ENCODE measurements at regions not wholly inside any gene's neighbourhood (a gene's known extent, or its start where the extent isn't known, plus 50 kb on each side); places are given as distances from the start of the nearest gene placed in this dataset.

GRCh38 chr3:153752405-153753027, 368.7 kb upstream of the ARHGEF26 start:
- TF ChIP-seq POLR2AphosphoS5 (IDR thresholded peaks at IDR 0.05; ENCODE audit: low read depth, low read length), result no peak
- no peak for TF ChIP-seq POLR2A (IDR thresholded peaks at IDR 0.05; ENCODE audit: low read depth, low read length)
